BLaER1 (cell line): ENCODE measurements at regions not wholly inside any gene's neighbourhood (a gene's known extent, or its start where the extent isn't known, plus 50 kb on each side); places are given as distances from the start of the nearest gene placed in this dataset.

Experiments
- H3K27ac ChIP-seq: shearing (Covaris generic); formaldehyde crosslinking; 2 replicates; pipeline ENCODE4 v1.8.1; 2022
- H3K27me3 ChIP-seq: shearing (Covaris generic); formaldehyde crosslinking; 2 replicates; pipeline ENCODE4 v1.8.1; 2022
- H3K36me3 ChIP-seq: shearing (Covaris generic); formaldehyde crosslinking; 2 replicates; pipeline ENCODE4 v1.8.1; 2022
- H3K4me1 ChIP-seq: shearing (Covaris generic); formaldehyde crosslinking; 2 replicates; pipeline ENCODE4 v1.8.1; 2022
- H3K4me2 ChIP-seq: shearing (Covaris generic); formaldehyde crosslinking; 2 replicates; pipeline ENCODE4 v1.8.1; 2022
- H3K4me3 ChIP-seq: shearing (Covaris generic); formaldehyde crosslinking; 2 replicates; pipeline ENCODE4 v1.8.1; 2022
- H3K9ac ChIP-seq: shearing (Covaris generic); formaldehyde crosslinking; 2 replicates; pipeline ENCODE4 v1.8.1; 2022
- H3K9me3 ChIP-seq: shearing (Covaris generic); formaldehyde crosslinking; 2 replicates; pipeline ENCODE4 v1.8.1; 2022
- H4K20me1 ChIP-seq: shearing (Covaris generic); formaldehyde crosslinking; 2 replicates; pipeline ENCODE4 v1.8.1; 2022
- Cebpa-rat ChIP-seq: shearing (Covaris generic); IDR thresholded peaks from 2 replicates; pipeline ENCODE4 v1.8.1; 2022

GRCh38 chr15:38671675-38672254, 107.2 kb upstream of the RASGRP1 start:
- no peak overlapping the region for H3K27ac ChIP-seq
- no peak overlapping the region for H3K9ac ChIP-seq
- H4K20me1 ChIP-seq = no peaks in the 10 kb centered on the region
- H3K9me3 ChIP-seq = no peaks in the 10 kb centered on the region
- H3K4me1 ChIP-seq = peaks cover 34% of the 10 kb centered on the region
- H3K36me3 ChIP-seq = no peaks in the 10 kb centered on the region
- H3K4me3 ChIP-seq = no peak overlapping the region
- no peak for TF ChIP-seq Cebpa-rat
- no peaks in the 10 kb centered on the region for H3K27me3 ChIP-seq
- no peak overlapping the region for H3K4me2 ChIP-seq

DNA sequence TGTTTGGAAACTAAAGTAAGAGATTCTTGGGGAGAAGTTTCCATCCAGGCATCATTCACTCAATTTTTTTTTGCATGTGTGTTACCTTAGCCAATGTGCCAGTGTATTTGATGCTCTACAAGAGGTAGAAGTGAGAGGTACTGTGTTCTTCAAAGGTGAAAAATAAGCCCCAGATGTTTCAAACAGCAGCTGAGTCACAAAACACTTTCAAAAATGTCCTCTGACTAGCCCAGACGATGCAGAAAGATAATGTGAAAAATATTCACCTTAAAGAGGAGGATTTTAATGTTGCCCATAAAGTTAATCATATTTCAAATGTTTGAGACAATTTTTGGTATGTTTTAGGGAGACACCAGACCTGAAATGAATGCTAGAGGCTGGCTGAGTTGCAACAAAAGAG, 107.7 kb upstream of the RASGRP1 start:
- Histone ChIP-seq H3K36me3 (no peaks in the 10 kb centered on the region), H3K9ac (no peak overlapping the region), H3K9me3 (no peaks in the 10 kb centered on the region), H4K20me1 (no peaks in the 10 kb centered on the region), H3K27ac (no peak overlapping the region), H3K27me3 (no peaks in the 10 kb centered on the region), H3K4me2 (no peak overlapping the region), H3K4me3 (no peak overlapping the region), H3K4me1 (peaks cover 29% of the 10 kb centered on the region)
- no peak for TF ChIP-seq Cebpa-rat

DNA sequence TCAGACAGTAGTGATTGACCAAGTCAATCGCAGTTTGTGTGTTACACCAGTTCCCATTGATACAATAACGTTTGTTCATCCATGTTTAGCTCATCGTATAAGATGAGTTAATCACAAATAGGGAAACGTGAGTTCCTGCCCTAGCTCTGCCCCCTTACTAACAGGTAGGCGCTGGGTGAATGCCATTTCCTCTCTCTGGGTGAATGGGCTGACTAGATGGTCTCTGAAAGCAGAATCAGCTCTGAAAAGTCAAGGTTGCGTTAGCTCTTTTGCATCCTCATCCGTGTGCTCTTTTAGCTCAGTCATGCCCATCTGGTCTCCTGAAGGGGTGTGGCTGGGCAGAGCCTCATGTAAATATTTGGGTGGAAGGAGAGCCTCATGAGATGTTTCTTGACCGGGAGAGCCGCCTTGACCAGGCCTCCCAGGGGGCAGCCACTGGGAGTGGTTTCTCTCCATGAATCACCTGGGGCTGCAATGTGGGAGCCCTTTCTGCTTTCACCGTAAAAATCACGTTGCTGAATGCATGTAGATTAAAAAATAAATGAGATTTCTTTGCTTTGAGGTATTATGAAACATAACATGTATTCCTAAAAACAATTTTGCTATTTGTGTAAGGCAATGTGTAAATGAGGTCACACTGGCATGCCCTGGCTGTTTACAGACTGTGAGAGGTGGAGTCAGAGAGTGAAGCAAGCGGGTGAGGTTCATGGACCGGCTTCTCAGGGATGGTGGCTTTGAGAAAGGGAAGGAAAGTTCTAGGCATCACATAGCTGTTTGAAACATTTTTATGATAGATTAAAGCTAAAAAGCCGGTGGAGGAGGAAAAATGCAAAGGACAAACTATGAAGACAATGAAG, 108.4 kb upstream of the RASGRP1 start:
- no peak for TF ChIP-seq Cebpa-rat
- peaks cover 26% of the 10 kb centered on the region for H3K4me1 ChIP-seq
- H3K9me3 ChIP-seq = no peaks in the 10 kb centered on the region
- no peak overlapping the region for H3K4me3 ChIP-seq
- no peak overlapping the region for H3K27ac ChIP-seq
- H3K27me3 ChIP-seq = no peaks in the 10 kb centered on the region
- H4K20me1 ChIP-seq = no peaks in the 10 kb centered on the region
- no peak overlapping the region for H3K4me2 ChIP-seq
- no peaks in the 10 kb centered on the region for H3K36me3 ChIP-seq
- no peak overlapping the region for H3K9ac ChIP-seq

- H3K27ac ChIP-seq = no peak overlapping the region
- H3K36me3 ChIP-seq = no peaks in the 10 kb centered on the region
- H3K9me3 ChIP-seq = no peaks in the 10 kb centered on the region; the same call in 1 of the 2 replicates
- TF ChIP-seq Cebpa-rat = no peak
- H3K4me1 ChIP-seq = peaks cover 26% of the 10 kb centered on the region
- H3K4me3 ChIP-seq = no peak overlapping the region
- H3K27me3 ChIP-seq = no peaks in the 10 kb centered on the region
- H3K4me2 ChIP-seq = no peak overlapping the region
- no peak overlapping the region for H3K9ac ChIP-seq
- no peaks in the 10 kb centered on the region for H4K20me1 ChIP-seq
Observed at GRCh38 chr15:38674448-38674847, 109.8 kb upstream of the RASGRP1 start.

DNA sequence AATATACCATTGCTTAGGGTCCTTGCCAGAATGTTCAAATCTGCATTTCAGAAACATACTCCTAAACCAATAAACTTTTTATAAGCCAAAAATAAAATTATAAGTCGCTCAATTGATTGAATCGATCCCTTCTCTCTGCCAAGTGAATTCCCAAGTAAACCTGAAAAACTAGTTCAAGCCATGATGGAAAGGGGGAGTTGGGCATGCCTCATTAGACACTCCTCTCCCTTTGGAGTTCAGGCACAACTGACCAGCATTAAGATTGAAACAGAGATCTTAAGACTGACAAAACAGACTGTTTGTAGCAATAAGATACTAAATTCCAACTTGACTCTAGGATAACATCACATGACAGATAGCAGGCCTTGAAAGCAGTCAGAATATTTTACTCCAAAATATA, 113.7 kb upstream of the RASGRP1 start:
- peaks cover 17% of the 10 kb centered on the region for H3K4me1 ChIP-seq
- no peaks in the 10 kb centered on the region for H4K20me1 ChIP-seq
- H3K27me3 ChIP-seq = no peaks in the 10 kb centered on the region
- H3K4me3 ChIP-seq = no peak overlapping the region
- H3K9me3 ChIP-seq = peaks cover 5% of the 10 kb centered on the region
- no peak overlapping the region for H3K4me2 ChIP-seq
- H3K36me3 ChIP-seq = no peaks in the 10 kb centered on the region
- TF ChIP-seq Cebpa-rat = no peak
- H3K27ac ChIP-seq = no peak overlapping the region
- no peak overlapping the region for H3K9ac ChIP-seq

- no peak for TF ChIP-seq Cebpa-rat
- no peaks in the 10 kb centered on the region for H4K20me1 ChIP-seq
- no peak overlapping the region for H3K4me3 ChIP-seq
- peaks cover 5% of the 10 kb centered on the region for H3K9me3 ChIP-seq
- H3K4me1 ChIP-seq = peaks cover 30% of the 10 kb centered on the region
- H3K9ac ChIP-seq = no peak overlapping the region
- H3K36me3 ChIP-seq = no peaks in the 10 kb centered on the region
- no peak overlapping the region for H3K27ac ChIP-seq
- H3K27me3 ChIP-seq = no peaks in the 10 kb centered on the region
- H3K4me2 ChIP-seq = no peak overlapping the region
Observed at GRCh38 chr15:38680775-38681174, 116.2 kb upstream of the RASGRP1 start.

DNA sequence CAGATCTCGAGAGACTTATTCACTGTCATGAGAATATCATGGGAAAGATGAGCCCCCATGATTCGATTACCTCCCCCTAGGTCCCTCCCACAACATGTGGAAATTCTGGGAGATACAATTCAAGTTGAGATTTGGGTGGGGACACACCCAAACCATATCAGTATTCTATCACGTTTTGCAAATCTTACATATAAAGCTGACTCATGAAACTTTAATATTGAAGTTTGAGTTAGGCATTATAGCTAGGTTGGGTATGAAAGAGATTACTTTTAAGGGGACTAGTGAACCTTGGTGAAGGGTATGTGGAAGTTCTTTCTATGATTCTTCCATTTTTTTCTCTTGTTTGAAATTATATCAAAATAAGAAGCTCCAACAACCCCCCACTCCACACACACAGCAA, 117.7 kb upstream of the RASGRP1 start:
- 0 out of 2 replicates have a peak overlapping the region, but pooled peaks have one; percentile 18 for H3K4me3 ChIP-seq
- H3K4me1 ChIP-seq = peaks cover 34% of the 10 kb centered on the region
- H3K9ac ChIP-seq = peak overlapping the region; percentile 21; the same call in 1 of the 2 replicates
- no peaks in the 10 kb centered on the region for H4K20me1 ChIP-seq
- no peaks in the 10 kb centered on the region for H3K27me3 ChIP-seq
- no peak for TF ChIP-seq Cebpa-rat
- H3K36me3 ChIP-seq = no peaks in the 10 kb centered on the region
- peak overlapping the region; percentile 69 for H3K27ac ChIP-seq
- peaks cover 5% of the 10 kb centered on the region for H3K9me3 ChIP-seq
- peak overlapping the region; percentile 79 for H3K4me2 ChIP-seq

DNA sequence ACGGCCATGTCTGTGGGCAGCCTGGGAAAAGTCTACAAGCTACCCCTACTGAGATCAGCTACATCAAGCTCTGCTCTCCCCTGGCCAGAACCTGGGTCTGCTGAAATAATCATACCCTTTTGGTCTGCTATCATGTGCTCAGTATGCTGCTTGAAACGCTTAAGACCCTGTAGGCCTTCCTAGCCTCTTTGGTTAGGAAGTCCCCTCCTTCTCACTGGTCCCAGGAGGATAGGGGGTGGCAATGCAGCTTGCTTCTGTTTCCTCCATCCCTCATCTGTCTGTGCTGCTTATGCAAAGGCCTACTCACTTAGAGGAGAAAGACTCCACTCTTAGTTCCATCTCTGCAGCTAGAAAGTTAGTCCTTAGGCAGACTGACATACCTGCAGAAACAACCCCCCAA, 118.2 kb upstream of the RASGRP1 start:
- H3K9me3 ChIP-seq = peaks cover 5% of the 10 kb centered on the region
- H3K4me2 ChIP-seq = peak overlapping the region; percentile 79
- H3K27ac ChIP-seq = peak overlapping the region; percentile 69
- TF ChIP-seq Cebpa-rat = no peak
- peaks cover 35% of the 10 kb centered on the region for H3K4me1 ChIP-seq
- H3K4me3 ChIP-seq = 0 out of 2 replicates have a peak overlapping the region, but pooled peaks have one; percentile 18
- H3K9ac ChIP-seq = peak overlapping the region; percentile 21; the same call in 1 of the 2 replicates
- H3K36me3 ChIP-seq = no peaks in the 10 kb centered on the region
- H4K20me1 ChIP-seq = no peaks in the 10 kb centered on the region
- no peaks in the 10 kb centered on the region for H3K27me3 ChIP-seq

DNA sequence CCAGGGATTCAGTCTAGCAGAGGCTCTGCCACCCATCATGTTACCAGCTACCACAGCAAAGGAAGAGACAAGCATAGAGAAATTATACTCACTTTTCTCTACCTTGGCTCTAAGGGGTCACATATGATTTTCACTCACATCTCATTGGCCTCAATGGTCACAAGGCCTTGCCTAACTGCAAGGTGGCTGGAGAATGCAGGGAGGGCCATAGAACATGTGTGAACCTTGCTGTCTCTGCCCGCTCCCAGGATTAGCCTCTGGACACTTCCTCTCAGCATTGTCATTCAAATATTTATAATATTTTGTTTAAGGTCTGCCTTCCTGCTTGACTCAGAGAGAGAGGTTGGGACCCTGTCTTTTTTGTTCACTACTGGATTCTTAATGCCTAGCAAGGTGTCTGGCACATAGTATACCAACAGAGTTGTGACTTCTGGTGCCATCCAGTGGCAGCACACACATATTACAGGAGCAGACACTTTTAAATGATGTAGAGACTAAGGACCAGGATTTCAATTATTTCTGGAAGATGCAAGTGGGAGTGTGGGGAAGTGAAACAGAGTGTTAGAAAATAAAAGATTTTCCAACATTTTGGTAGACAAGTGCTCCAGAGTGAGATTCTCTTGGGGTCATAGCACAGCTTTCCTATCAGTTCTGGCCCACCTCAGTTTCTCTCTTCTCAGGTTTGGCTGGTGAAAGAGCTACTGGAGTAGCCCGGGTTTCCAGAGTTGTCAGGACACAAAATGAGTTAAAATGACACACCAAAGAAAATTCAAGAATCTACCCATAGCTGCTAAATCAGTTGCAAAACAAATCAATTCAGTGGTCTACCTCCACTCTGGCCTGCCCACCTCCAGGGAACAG, 119.0 kb upstream of the RASGRP1 start:
- H3K27ac ChIP-seq = peak overlapping the region; percentile 69
- H3K4me2 ChIP-seq = peak overlapping the region; percentile 79
- peaks cover 42% of the 10 kb centered on the region for H3K4me1 ChIP-seq
- H3K9ac ChIP-seq = 0 out of 2 replicates have a peak overlapping the region, but pooled peaks have one; percentile 21
- no peaks in the 10 kb centered on the region for H3K27me3 ChIP-seq
- H3K36me3 ChIP-seq = no peaks in the 10 kb centered on the region
- no peak for TF ChIP-seq Cebpa-rat
- no peaks in the 10 kb centered on the region for H4K20me1 ChIP-seq
- peaks cover 5% of the 10 kb centered on the region for H3K9me3 ChIP-seq
- no peak overlapping the region for H3K4me3 ChIP-seq
